ENCODE measurements at regions not wholly inside any gene's neighbourhood (a gene's known extent, or its start where the extent isn't known, plus 50 kb on each side); places are given as distances from the start of the nearest gene placed in this dataset.

DNA sequence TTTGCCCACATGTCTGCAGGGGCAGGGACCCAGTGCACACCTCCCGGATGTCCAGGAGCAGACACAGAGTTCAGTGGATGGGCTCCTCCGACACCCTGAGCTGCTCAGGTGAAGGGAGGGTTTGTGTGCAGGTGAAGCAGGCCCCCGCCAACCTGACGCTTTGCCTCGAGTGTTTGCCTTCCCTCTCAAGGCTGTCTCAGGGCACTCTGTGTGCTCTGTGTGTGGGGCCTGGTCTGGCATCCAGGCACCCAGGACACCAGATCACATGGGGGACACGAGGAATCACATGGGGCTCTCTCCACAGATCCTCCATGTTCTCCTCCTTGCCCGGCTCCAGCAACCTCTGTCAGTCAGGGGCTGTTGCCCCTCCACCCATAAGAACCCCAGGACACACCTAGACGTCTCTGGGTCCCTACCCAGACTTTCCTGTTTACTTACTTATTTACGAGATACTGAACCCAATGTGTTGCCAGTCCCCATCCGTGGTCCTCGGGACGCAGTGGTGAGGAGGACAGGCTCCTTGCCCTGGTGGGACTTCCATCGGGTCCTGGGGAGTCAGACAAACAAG is 99.5 kb downstream of the HTR5A start:
- 66% methylated on average over 12 of the region's 13 CpGs; no CpG with 5 or more reads in 1 of the 2 donors for WGBS, 2 donors (ENCODE audit: low coverage in 1 of 2)
- Histone ChIP-seq H3K4me1 (peaks cover 0 to 4% (median 0%) of the 10 kb centered on the region in 4 donors), H3K36me3 (no peaks in the 10 kb centered on the region), H3K27ac (no peak overlapping the region), H3K4me3 (no peak overlapping the region), H3K9me3 (no peaks in the 10 kb centered on the region), H3K27me3 (no peaks in the 10 kb centered on the region)
- no peak for DNase-seq
- intact Hi-C loops (cut with DNase I; ENCODE audit: low total_unique reads) (no loop called here), in situ Hi-C loops (cut with MboI; ENCODE audit: low pct_ligation_motif_present in 1 of 4, low pct_unique_long_range_greater_than_20kb in 1 of 4, low sequenced_read_pairs in 3 of 4) (no loop called here)
- no peak for TF ChIP-seq POLR2AphosphoS5 (IDR thresholded peaks at IDR 0.05)
- no peak for TF ChIP-seq POLR2A (IDR thresholded peaks at IDR 0.05)
- TF ChIP-seq, protein P1, sequence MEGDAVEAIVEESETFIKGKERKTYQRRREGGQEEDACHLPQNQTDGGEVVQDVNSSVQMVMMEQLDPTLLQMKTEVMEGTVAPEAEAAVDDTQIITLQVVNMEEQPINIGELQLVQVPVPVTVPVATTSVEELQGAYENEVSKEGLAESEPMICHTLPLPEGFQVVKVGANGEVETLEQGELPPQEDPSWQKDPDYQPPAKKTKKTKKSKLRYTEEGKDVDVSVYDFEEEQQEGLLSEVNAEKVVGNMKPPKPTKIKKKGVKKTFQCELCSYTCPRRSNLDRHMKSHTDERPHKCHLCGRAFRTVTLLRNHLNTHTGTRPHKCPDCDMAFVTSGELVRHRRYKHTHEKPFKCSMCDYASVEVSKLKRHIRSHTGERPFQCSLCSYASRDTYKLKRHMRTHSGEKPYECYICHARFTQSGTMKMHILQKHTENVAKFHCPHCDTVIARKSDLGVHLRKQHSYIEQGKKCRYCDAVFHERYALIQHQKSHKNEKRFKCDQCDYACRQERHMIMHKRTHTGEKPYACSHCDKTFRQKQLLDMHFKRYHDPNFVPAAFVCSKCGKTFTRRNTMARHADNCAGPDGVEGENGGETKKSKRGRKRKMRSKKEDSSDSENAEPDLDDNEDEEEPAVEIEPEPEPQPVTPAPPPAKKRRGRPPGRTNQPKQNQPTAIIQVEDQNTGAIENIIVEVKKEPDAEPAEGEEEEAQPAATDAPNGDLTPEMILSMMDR (IDR thresholded peaks at IDR 0.05), result no peak
- no peak for TF ChIP-seq EP300 (IDR thresholded peaks at IDR 0.05; ENCODE audit: low read depth)

GRCh38 chr7:155170331-155170730 is 100.2 kb downstream of the HTR5A start:
- Histone ChIP-seq H3K27me3 (no peaks in the 10 kb centered on the region), H3K27ac (no peak overlapping the region), H3K36me3 (no peaks in the 10 kb centered on the region), H3K9me3 (no peaks in the 10 kb centered on the region), H3K4me3 (no peak overlapping the region), H3K4me1 (peaks cover 0 to 4% (median 0%) of the 10 kb centered on the region in 4 donors)
- no peak for DNase-seq
- intact Hi-C loops (cut with DNase I; ENCODE audit: low total_unique reads) (no loop called here), in situ Hi-C loops (cut with MboI; ENCODE audit: low pct_ligation_motif_present in 1 of 4, low pct_unique_long_range_greater_than_20kb in 1 of 4, low sequenced_read_pairs in 3 of 4) (no loop called here)
- TF ChIP-seq EP300 (IDR thresholded peaks at IDR 0.05; ENCODE audit: low read depth) (no peak), POLR2AphosphoS5 (IDR thresholded peaks at IDR 0.05) (no peak), POLR2A (IDR thresholded peaks at IDR 0.05) (no peak)
- TF ChIP-seq, protein P1 (IDR thresholded peaks at IDR 0.05), result no peak
- 76 to 79% methylated on average over 3 to 8 of the region's 8 CpGs for WGBS, 2 donors (ENCODE audit: low coverage in 1 of 2)

- H3K4me3 ChIP-seq, result no peak overlapping the region
- in situ Hi-C loops (cut with MboI; ENCODE audit: low pct_ligation_motif_present in 1 of 4, low pct_unique_long_range_greater_than_20kb in 1 of 4, low sequenced_read_pairs in 3 of 4) (no loop called here), intact Hi-C loops (cut with DNase I; ENCODE audit: low total_unique reads) (no loop called here)
- H3K9me3 ChIP-seq, result no peaks in the 10 kb centered on the region
- TF ChIP-seq POLR2A (IDR thresholded peaks at IDR 0.05) (no peak), EP300 (IDR thresholded peaks at IDR 0.05; ENCODE audit: low read depth) (no peak), POLR2AphosphoS5 (IDR thresholded peaks at IDR 0.05) (no peak)
- TF ChIP-seq, protein P1 (IDR thresholded peaks at IDR 0.05), result no peak
- H3K36me3 ChIP-seq, result no peaks in the 10 kb centered on the region
- DNase-seq, result no peak
- H3K27ac ChIP-seq, result no peak overlapping the region
- H3K4me1 ChIP-seq, result no peaks in the 10 kb centered on the region
- WGBS, 2 donors (ENCODE audit: low coverage in 1 of 2), result 64 to 72% methylated on average over 3 to 5 of the region's 5 CpGs
- H3K27me3 ChIP-seq, result no peaks in the 10 kb centered on the region
Observed at GRCh38 chr7:155172141-155172540, 102.0 kb downstream of the HTR5A start.

GRCh38 chr7:155173905-155174304 is 103.8 kb downstream of the HTR5A start:
- H3K27ac ChIP-seq, result no peak overlapping the region
- H3K36me3 ChIP-seq, result no peaks in the 10 kb centered on the region
- no peak for DNase-seq
- TF ChIP-seq EP300 (IDR thresholded peaks at IDR 0.05; ENCODE audit: low read depth), result no peak
- 82 to 84% methylated on average over 7 to 9 of the region's 9 CpGs for WGBS, 2 donors (ENCODE audit: low coverage in 1 of 2)
- intact Hi-C loops (cut with DNase I; ENCODE audit: low total_unique reads) (no loop called here), in situ Hi-C loops (cut with MboI; ENCODE audit: low pct_ligation_motif_present in 1 of 4, low pct_unique_long_range_greater_than_20kb in 1 of 4, low sequenced_read_pairs in 3 of 4) (no loop called here)
- H3K4me3 ChIP-seq, result no peak overlapping the region
- no peaks in the 10 kb centered on the region for H3K4me1 ChIP-seq
- H3K27me3 ChIP-seq, result no peaks in the 10 kb centered on the region
- no peaks in the 10 kb centered on the region for H3K9me3 ChIP-seq

DNA sequence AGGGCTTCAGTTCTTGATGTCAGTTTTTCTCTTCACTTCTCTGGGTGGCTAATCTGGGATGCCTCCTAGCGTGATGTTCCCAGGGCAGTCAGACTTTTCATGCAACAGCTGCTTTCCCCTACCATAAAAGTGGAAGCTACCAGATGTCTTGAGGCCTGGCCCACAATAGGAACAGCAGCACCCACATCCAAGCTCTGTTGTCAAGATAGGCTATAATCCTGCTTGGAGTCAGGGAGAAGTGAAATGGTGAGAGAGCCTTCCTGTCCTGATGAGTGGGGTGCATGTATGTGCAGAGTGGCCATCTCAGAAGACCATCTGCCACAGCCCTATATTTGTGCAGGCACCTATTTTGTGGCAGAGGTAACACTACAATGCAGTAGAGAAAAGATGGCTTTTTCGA is 108.0 kb downstream of the HTR5A start:
- intact Hi-C loops (cut with DNase I; ENCODE audit: low total_unique reads), result no loop called here
- in situ Hi-C loops (cut with MboI; ENCODE audit: low pct_ligation_motif_present in 1 of 4, low pct_unique_long_range_greater_than_20kb in 1 of 4, low sequenced_read_pairs in 3 of 4), result loop anchor here in 2 of 4 donors (25.0 kb wide), 2 partner anchors 159 to 266 kb away; no protein-coding TSS in a partner anchor
- Histone ChIP-seq H3K4me1 (no peaks in the 10 kb centered on the region), H3K27me3 (no peaks in the 10 kb centered on the region), H3K9me3 (no peaks in the 10 kb centered on the region), H3K36me3 (no peaks in the 10 kb centered on the region), H3K4me3 (no peak overlapping the region), H3K27ac (no peak overlapping the region)
- WGBS, 2 donors (ENCODE audit: low coverage in 1 of 2), result 83 to 87% methylated on average over 1 to 2 of the region's 2 CpGs
- no peak for DNase-seq
- TF ChIP-seq POLR2A (IDR thresholded peaks at IDR 0.05), result no peak
